GM13976 (cell line): ENCODE measurements at regions not wholly inside any gene's neighbourhood (a gene's known extent, or its start where the extent isn't known, plus 50 kb on each side); places are given as distances from the start of the nearest gene placed in this dataset.

Experiments used
- DNase-seq: peaks from one replicate; pipeline ENCODE4 v3.0.0; 2012; ENCODE audit warnings: low spot score
- CTCF ChIP-seq: IDR thresholded peaks from 2 replicates; pipeline ENCODE4 v1.5.1; 2012; ENCODE audit warnings: borderline replicate concordance, mild to moderate bottlenecking; ENCODE audit not compliant: insufficient read depth; ENCODE audit errors: extremely low read depth, missing control alignments, control extremely low read depth
- in situ Hi-C: fragments of 300-500 bp; cut with MboI; formaldehyde crosslinking; loops from one replicate; pipeline ENCODE4 v1.12.0; 2022; ENCODE audit warnings: low sequenced_read_pairs, mixed read lengths, inconsistent platforms; ENCODE audit not compliant: unreplicated experiment

GRCh38 chr1:29808141-29808995 is 572.0 kb downstream of the PTPRU start:
- no peak for DNase-seq
- no peak for TF ChIP-seq CTCF
- in situ Hi-C loops = no loop called here

GRCh38 chr1:29807689-29808088 is 571.4 kb downstream of the PTPRU start:
- in situ Hi-C loops = no loop called here

GRCh38 chr1:29806646-29807319 is 570.5 kb downstream of the PTPRU start:
- TF ChIP-seq CTCF = no peak
- DNase-seq = no peak
- in situ Hi-C loops = no loop called here

More at GRCh38 chr1:29807689-29808088, 571.4 kb downstream of the PTPRU start:
- no peak for DNase-seq
- no peak for TF ChIP-seq CTCF

- in situ Hi-C loops = no loop called here
- no peak for DNase-seq
- TF ChIP-seq CTCF = no peak
Measured at GRCh38 chr1:29805896-29806160, 569.5 kb downstream of the PTPRU start.

GRCh38 chr1:29805122-29805895 is 569.0 kb downstream of the PTPRU start:
- DNase-seq = no peak
- in situ Hi-C loops = no loop called here

More at GRCh38 chr1:29805122-29805895, 569.0 kb downstream of the PTPRU start:
- no peak for TF ChIP-seq CTCF
